ENCODE measurements at regions not wholly inside any gene's neighbourhood (a gene's known extent, or its start where the extent isn't known, plus 50 kb on each side); places are given as distances from the start of the nearest gene placed in this dataset.

- no peak for TF ChIP-seq CTCF (IDR thresholded peaks at IDR 0.05; ENCODE audit: low read length)
- no peak for TF ChIP-seq EZH2 (optimal IDR thresholded peaks at IDR 0.05; ENCODE audit: low read depth, low read length)
Observed at GRCh38 chr2:56630286-56630685, 446.5 kb downstream of the CCDC85A start.
